Psoas muscle (tissue), 7 donors: ENCODE measurements at regions not wholly inside any gene's neighbourhood (a gene's known extent, or its start where the extent isn't known, plus 50 kb on each side); places are given as distances from the start of the nearest gene placed in this dataset.

Source experiments
- ATAC-seq, 4 donors: fragments of 200-7000 bp; cut with Tn5 transposase; one replicate each; pipeline ENCODE4 v1.9.1; 2020; ENCODE audit warnings: moderate library complexity in 3 of 4, mild to moderate bottlenecking in 2 of 4
- DNase-seq, 2 donors: peaks; one replicate each; pipeline ENCODE4 v3.0.0-alpha.2; 2020
- H3K27ac ChIP-seq: fragments of 200-600 bp; one replicate; pipeline ENCODE4 v1.8.0; 2022
- H3K27me3 ChIP-seq, 3 donors: fragments of 200-600 bp in 1 of 3; one replicate each; pipeline versions ENCODE4 v1.6.1 to v1.8.0; 2013 to 2022; ENCODE audit warnings: low read length in 2 of 3, mild to moderate bottlenecking in 2 of 3, moderate library complexity in 1 of 3; ENCODE audit not compliant: insufficient read depth in 3 of 3
- H3K36me3 ChIP-seq, 2 donors: fragments of 200-600 bp in 1 of 2; one replicate each; pipeline versions ENCODE4 v1.6.1 to v1.8.0; 2013 to 2022; ENCODE audit warnings: low read depth in 1 of 2, mild to moderate bottlenecking in 1 of 2, moderate library complexity in 1 of 2; ENCODE audit not compliant: insufficient read depth in 1 of 2
- H3K4me1 ChIP-seq: fragments of 200-600 bp; one replicate; pipeline ENCODE4 v1.8.0; 2022
- H3K4me3 ChIP-seq: fragments of 200-600 bp; one replicate; pipeline ENCODE4 v1.8.0; 2022; ENCODE audit warnings: mild to moderate bottlenecking
- H3K9me3 ChIP-seq: fragments of 200-600 bp; one replicate; pipeline ENCODE4 v1.8.0; 2022
- CTCF ChIP-seq: fragments of 200-600 bp; IDR thresholded peaks from one replicate; pipeline ENCODE4 v1.8.0; 2022; ENCODE audit warnings: antibody characterized with exemption
- WGBS, 3 donors: extraction: QIAGEN DNeasy Blood & Tissue Kit; methylation state at CpG; one replicate each; pipeline versions ENCODE4 v1.1.6 to v1.1.7; 2013; 5-methylcytosine and 5-hydroxymethylcytosine counted together
- intact Hi-C, 2 donors: fragments of 100-400 bp; cut with DNase I; formaldehyde crosslinking; loops; one replicate each; pipeline versions ENCODE4 v1.11.0 to v1.14.2; 2022
- donor health status: healthy with polysubstance abuse.
- donor health status: DM: no; HTN: no; CAD: no; lungs with moderate emphysema.
- donor health status: Bipolar disorder and iron deficiency.
- donor health status: healthy.
- donor health status: DM: yes; HTN: yes; CAD: no.
- donor health status: DM: no; HTN: no; CAD: no.
- donor health status: DM: yes; HTN: yes; CAD: no.

GRCh38 chr15:62912282-62912681, 130.3 kb upstream of the TPM1 start:
- 92 to 100% (median 96%) methylated on average over 3 of the region's 3 CpGs for WGBS, 3 donors
- peaks cover 10% of the 10 kb centered on the region for H3K4me1 ChIP-seq
- no peak overlapping the region for H3K4me3 ChIP-seq
- H3K9me3 ChIP-seq: no peaks in the 10 kb centered on the region
- intact Hi-C loops: no loop called here
- TF ChIP-seq CTCF: no peak
- no peak overlapping the region for H3K27ac ChIP-seq
- no peaks in the 10 kb centered on the region for H3K27me3 ChIP-seq
- DNase-seq (no peak), ATAC-seq (no peak)
- no peaks in the 10 kb centered on the region for H3K36me3 ChIP-seq

- no peak overlapping the region for H3K4me3 ChIP-seq
- no peaks in the 10 kb centered on the region for H3K9me3 ChIP-seq
- H3K36me3 ChIP-seq: no peaks in the 10 kb centered on the region
- TF ChIP-seq CTCF: no peak
- H3K27me3 ChIP-seq: no peaks in the 10 kb centered on the region
- 16 to 27% (median 24%) methylated on average over 5 of the region's 5 CpGs for WGBS, 3 donors
- DNase-seq: no peak
- H3K27ac ChIP-seq: no peak overlapping the region
- H3K4me1 ChIP-seq: peaks cover 10% of the 10 kb centered on the region
- intact Hi-C loops: no loop called here
- peak in 3 of 4 donors; percentile 55 to 59 (median 58) for ATAC-seq
These were observed 129.7 kb upstream of the TPM1 start for GRCh38 chr15:62912808-62913207.

GRCh38 chr15:62913246-62913645, 129.3 kb upstream of the TPM1 start:
- TF ChIP-seq CTCF: no peak
- no peaks in the 10 kb centered on the region for H3K9me3 ChIP-seq
- no peak overlapping the region for H3K27ac ChIP-seq
- no peak overlapping the region for H3K4me3 ChIP-seq
- 24 to 54% (median 39%) methylated on average over 1 of the region's 1 CpG for WGBS, 3 donors
- DNase-seq (no peak), ATAC-seq (no peak)
- H3K4me1 ChIP-seq: peaks cover 10% of the 10 kb centered on the region
- no peaks in the 10 kb centered on the region for H3K27me3 ChIP-seq
- intact Hi-C loops: no loop called here
- no peaks in the 10 kb centered on the region for H3K36me3 ChIP-seq

- Histone ChIP-seq H3K4me1 (peaks cover 10% of the 10 kb centered on the region), H3K27ac (no peak overlapping the region), H3K27me3 (no peaks in the 10 kb centered on the region), H3K4me3 (no peak overlapping the region), H3K36me3 (no peaks in the 10 kb centered on the region), H3K9me3 (no peaks in the 10 kb centered on the region)
- no peak for TF ChIP-seq CTCF
- ATAC-seq (no peak), DNase-seq (no peak)
- intact Hi-C loops: no loop called here
- WGBS, 3 donors: 91 to 95% (median 93%) methylated on average over 7 of the region's 7 CpGs
These were observed 128.0 kb upstream of the TPM1 start for GRCh38 chr15:62914461-62915079.
